GM12874 (cell line): ENCODE measurements at regions not wholly inside any gene's neighbourhood (a gene's known extent, or its start where the extent isn't known, plus 50 kb on each side); places are given as distances from the start of the nearest gene placed in this dataset.

Experiments used
- TF ChIP-seq, protein P1 (sequence below): IDR thresholded peaks from 2 replicates; pipeline ENCODE4 v1.5.1; 2011; ENCODE audit warnings: low read depth, mild to moderate bottlenecking, control low read depth, low read length, moderate library complexity; ENCODE audit not compliant: insufficient read depth

GRCh38 chr2:138928374-138929021 is 148.3 kb upstream of the NXPH2 start:
- TF ChIP-seq, protein P1, sequence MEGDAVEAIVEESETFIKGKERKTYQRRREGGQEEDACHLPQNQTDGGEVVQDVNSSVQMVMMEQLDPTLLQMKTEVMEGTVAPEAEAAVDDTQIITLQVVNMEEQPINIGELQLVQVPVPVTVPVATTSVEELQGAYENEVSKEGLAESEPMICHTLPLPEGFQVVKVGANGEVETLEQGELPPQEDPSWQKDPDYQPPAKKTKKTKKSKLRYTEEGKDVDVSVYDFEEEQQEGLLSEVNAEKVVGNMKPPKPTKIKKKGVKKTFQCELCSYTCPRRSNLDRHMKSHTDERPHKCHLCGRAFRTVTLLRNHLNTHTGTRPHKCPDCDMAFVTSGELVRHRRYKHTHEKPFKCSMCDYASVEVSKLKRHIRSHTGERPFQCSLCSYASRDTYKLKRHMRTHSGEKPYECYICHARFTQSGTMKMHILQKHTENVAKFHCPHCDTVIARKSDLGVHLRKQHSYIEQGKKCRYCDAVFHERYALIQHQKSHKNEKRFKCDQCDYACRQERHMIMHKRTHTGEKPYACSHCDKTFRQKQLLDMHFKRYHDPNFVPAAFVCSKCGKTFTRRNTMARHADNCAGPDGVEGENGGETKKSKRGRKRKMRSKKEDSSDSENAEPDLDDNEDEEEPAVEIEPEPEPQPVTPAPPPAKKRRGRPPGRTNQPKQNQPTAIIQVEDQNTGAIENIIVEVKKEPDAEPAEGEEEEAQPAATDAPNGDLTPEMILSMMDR: no peak

DNA sequence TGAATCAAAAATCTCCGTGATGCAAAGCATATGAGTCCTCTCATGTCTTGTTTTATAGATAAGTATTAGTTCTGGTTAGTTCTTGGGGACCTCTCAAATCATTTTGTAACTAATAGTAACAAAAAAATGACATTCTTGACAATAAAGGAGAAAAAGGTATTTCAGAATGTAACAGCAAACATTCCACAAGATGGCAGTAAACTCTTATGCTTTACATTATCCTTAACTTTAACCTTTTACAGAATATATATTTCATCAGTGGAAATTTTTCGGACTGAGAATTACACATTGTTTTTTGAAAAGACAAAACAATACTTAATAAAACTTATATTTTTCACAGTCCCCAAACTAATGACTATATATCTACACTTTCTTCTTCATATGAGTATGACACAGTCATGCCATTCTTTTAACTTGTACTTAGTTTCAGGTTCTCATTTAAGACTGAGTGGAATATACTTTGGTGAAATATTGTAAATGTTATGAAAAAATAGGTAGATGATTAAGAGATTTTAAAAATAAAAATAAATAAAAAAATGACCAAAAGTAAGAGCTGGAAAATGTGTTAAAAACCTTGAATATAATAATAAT is 142.9 kb upstream of the NXPH2 start:
- TF ChIP-seq, protein P1: no peak

DNA sequence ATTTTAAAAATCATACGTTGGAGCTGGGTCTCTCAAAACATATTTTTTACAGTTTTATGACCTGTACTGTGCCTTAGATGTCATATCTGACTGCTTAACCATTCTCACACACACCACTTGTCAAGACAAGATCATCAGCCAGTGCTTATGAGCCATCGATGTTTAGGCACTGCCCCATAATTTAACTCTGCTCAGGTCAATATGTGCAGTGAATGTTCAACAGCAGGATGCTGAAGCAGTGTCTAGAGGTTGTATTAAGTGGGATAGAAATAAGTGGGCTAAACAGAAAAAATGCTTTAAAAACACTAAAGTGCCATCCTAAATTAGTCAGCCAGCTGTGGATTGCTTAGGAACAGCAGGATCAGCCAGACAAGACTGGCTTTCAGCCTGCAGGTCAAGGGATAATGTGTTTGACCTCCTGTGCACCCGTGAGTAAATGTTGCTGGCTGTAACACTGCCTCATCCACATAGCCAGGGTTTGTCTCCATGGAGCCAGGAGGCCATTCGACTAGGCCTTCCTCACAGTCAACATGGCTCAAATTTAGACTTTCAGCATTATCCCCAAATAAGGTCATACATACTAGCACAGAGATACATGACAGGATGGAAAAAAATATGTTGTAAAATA is 139.0 kb upstream of the NXPH2 start:
- TF ChIP-seq, protein P1: no peak

DNA sequence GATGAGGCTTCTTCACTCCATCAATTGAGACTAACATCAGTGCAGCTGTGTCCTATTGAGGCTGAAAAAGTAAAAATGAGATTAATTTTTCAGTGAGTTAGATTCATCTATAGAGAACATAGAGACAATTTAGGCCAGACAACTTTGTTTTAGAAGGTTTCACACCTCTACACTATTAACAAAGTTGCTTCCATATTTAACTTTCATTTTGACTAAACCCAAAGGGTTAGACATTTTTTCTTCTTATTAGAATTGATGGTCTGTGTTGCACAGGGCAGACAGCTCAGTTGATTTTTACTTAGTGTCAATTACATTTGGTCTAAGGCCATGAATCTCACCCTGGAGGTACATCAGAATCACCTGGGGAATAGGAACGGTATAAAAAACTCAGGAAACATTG is 130.2 kb upstream of the NXPH2 start:
- TF ChIP-seq, protein P1: no peak

DNA sequence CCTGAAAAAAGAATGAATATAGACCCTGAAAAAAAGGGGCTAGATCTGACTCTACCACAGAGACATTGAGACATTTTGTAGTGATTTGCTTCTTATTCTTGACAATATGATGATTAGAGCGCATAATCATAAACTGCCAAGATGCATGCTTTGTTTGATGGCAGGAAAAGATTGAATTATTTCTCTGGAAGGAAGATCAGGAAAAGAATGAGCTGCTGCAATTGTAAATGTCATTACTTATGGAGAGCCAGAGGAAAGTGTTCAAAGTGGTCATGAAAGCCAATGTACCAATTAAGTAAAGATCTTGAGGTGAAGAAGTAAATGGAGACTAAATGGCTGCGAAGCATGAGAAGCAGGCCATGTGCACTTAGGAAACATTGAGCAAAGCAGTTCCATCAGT is 126.4 kb upstream of the NXPH2 start:
- TF ChIP-seq, protein P1: no peak

- TF ChIP-seq, protein P1: no peak
These were observed 122.2 kb upstream of the NXPH2 start for GRCh38 chr2:138902239-138902871.

- TF ChIP-seq, protein P1: no peak
These were observed 121.3 kb upstream of the NXPH2 start for GRCh38 chr2:138901530-138901929.
